Endodermal cell (in vitro differentiated cells): ENCODE measurements at regions not wholly inside any gene's neighbourhood (a gene's known extent, or its start where the extent isn't known, plus 50 kb on each side); places are given as distances from the start of the nearest gene placed in this dataset.

Experiments used
- DNase-seq: peaks from one replicate; pipeline ENCODE4 v3.0.0-alpha.2; 2017
- H3K27ac ChIP-seq: 2 replicates; pipeline ENCODE4 v1.5.1; 2013; ENCODE audit warnings: mild to moderate bottlenecking, low read depth, low read length, moderate library complexity
- H3K27me3 ChIP-seq: 2 replicates; pipeline ENCODE4 v1.6.1; 2013; ENCODE audit warnings: mild to moderate bottlenecking, low read length, moderate library complexity; ENCODE audit not compliant: insufficient read depth, control insufficient read depth, poor library complexity, severe bottlenecking
- H3K36me3 ChIP-seq: 2 replicates; pipeline ENCODE4 v1.7.0; 2013; ENCODE audit warnings: mild to moderate bottlenecking, low read length, moderate library complexity; ENCODE audit not compliant: control insufficient read depth, insufficient read depth
- H3K4me1 ChIP-seq: one replicate; pipeline ENCODE4 v1.7.0; 2013; ENCODE audit warnings: low read length; ENCODE audit not compliant: control insufficient read depth, insufficient read depth
- H3K4me3 ChIP-seq: 2 replicates; pipeline ENCODE4 v1.5.1; 2013; ENCODE audit warnings: mild to moderate bottlenecking, low read length, moderate library complexity
- H3K9ac ChIP-seq: 2 replicates; pipeline ENCODE4 v1.6.1; 2013; ENCODE audit warnings: mild to moderate bottlenecking, low read length, moderate library complexity; ENCODE audit not compliant: poor library complexity, severe bottlenecking; ENCODE audit errors: extremely low read depth
- H3K9me3 ChIP-seq: 2 replicates; pipeline ENCODE4 v1.6.1; 2013; ENCODE audit warnings: mild to moderate bottlenecking, low read length, moderate library complexity; ENCODE audit not compliant: control insufficient read depth
- H3K27ac Mint-ChIP-seq: 2 replicates; pipeline ENCODE4 v1.8.0; 2020; ENCODE audit warnings: mixed read lengths
- H3K27me3 Mint-ChIP-seq: 2 replicates; pipeline ENCODE4 v1.8.0; 2021; ENCODE audit warnings: mild to moderate bottlenecking, mixed read lengths; ENCODE audit not compliant: insufficient read depth
- H3K36me3 Mint-ChIP-seq: 2 replicates; pipeline ENCODE4 v1.8.0; 2020; ENCODE audit warnings: low read depth, mixed read lengths
- H3K4me1 Mint-ChIP-seq: 2 replicates; pipeline ENCODE4 v1.8.0; 2020; ENCODE audit warnings: mixed read lengths
- H3K4me3 Mint-ChIP-seq: 2 replicates; pipeline ENCODE4 v1.8.0; 2020; ENCODE audit warnings: mild to moderate bottlenecking, moderate library complexity, mixed read lengths
- H3K9me3 Mint-ChIP-seq: 2 replicates; pipeline ENCODE4 v1.8.0; 2020; ENCODE audit warnings: mild to moderate bottlenecking, mixed read lengths
- CTCF ChIP-seq: fragments of 200-600 bp; sonication (generic); conservative IDR thresholded peaks from 2 replicates; pipeline ENCODE4 v1.5.0; 2021; ENCODE audit warnings: antibody characterized with exemption, mild to moderate bottlenecking
- WGBS, 2 experiments: methylation state at CpG; one replicate each; pipeline versions ENCODE4 v1.1.5 to v1.1.7; 2013; ENCODE audit warnings: missing lambda C conversion rate in 2 of 2, mixed read lengths in 1 of 2; ENCODE audit not compliant: insufficient coverage in 1 of 2, insufficient read length in 1 of 2; 5-methylcytosine and 5-hydroxymethylcytosine counted together

GRCh38 chr17:70820276-70820675, 650.9 kb downstream of the KCNJ2 start:
- Mint-ChIP-seq H3K9me3 (peaks cover 7% of the 10 kb centered on the region), H3K4me3 (no peak overlapping the region), H3K27me3 (no peaks in the 10 kb centered on the region), H3K36me3 (no peaks in the 10 kb centered on the region), H3K4me1 (no peaks in the 10 kb centered on the region), H3K27ac (no peak overlapping the region)
- Histone ChIP-seq H3K9ac (no peak overlapping the region), H3K27me3 (no peaks in the 10 kb centered on the region), H3K36me3 (no peaks in the 10 kb centered on the region), H3K4me1 (no peaks in the 10 kb centered on the region), H3K4me3 (no peak overlapping the region), H3K9me3 (no peaks in the 10 kb centered on the region), H3K27ac (no peak overlapping the region)
- no peak for TF ChIP-seq CTCF
- WGBS, 2 experiments: 84 to 90% methylated on average over 5 to 6 of the region's 6 CpGs
- no peak for DNase-seq

- Histone ChIP-seq H3K9me3 (no peaks in the 10 kb centered on the region), H3K9ac (no peak overlapping the region), H3K27ac (no peak overlapping the region), H3K4me1 (no peaks in the 10 kb centered on the region), H3K4me3 (no peak overlapping the region), H3K27me3 (no peaks in the 10 kb centered on the region), H3K36me3 (no peaks in the 10 kb centered on the region)
- no peak for TF ChIP-seq CTCF
- Mint-ChIP-seq H3K27me3 (no peaks in the 10 kb centered on the region), H3K27ac (no peak overlapping the region), H3K9me3 (peaks cover 8% of the 10 kb centered on the region), H3K4me1 (no peaks in the 10 kb centered on the region), H3K36me3 (no peaks in the 10 kb centered on the region), H3K4me3 (no peak overlapping the region)
- WGBS, 2 experiments: 83 to 100% methylated on average over 1 to 2 of the region's 2 CpGs
- no peak for DNase-seq
Measured at GRCh38 chr17:70825321-70826125, 656.2 kb downstream of the KCNJ2 start.

- no peaks in the 10 kb centered on the region for H3K4me1 Mint-ChIP-seq
- Histone ChIP-seq H3K4me1 (no peaks in the 10 kb centered on the region), H3K27ac (no peak overlapping the region), H3K9me3 (no peaks in the 10 kb centered on the region), H3K4me3 (no peak overlapping the region), H3K36me3 (no peaks in the 10 kb centered on the region), H3K27me3 (no peaks in the 10 kb centered on the region), H3K9ac (no peak overlapping the region)
- TF ChIP-seq CTCF: no peak
- H3K36me3 Mint-ChIP-seq: no peaks in the 10 kb centered on the region
- no peak overlapping the region for H3K4me3 Mint-ChIP-seq
- no peak for DNase-seq
- H3K27ac Mint-ChIP-seq: no peak overlapping the region
- peaks cover 5% of the 10 kb centered on the region for H3K9me3 Mint-ChIP-seq
- no peaks in the 10 kb centered on the region for H3K27me3 Mint-ChIP-seq
Measured at GRCh38 chr17:70829876-70830275, 660.5 kb downstream of the KCNJ2 start.
